ENCODE measurements at regions not wholly inside any gene's neighbourhood (a gene's known extent, or its start where the extent isn't known, plus 50 kb on each side); places are given as distances from the start of the nearest gene placed in this dataset.

GRCh38 chr11:39712581-39712980, 1746.9 kb downstream of the LRRC4C start:
- TF ChIP-seq FOXP2 (optimal IDR thresholded peaks at IDR 0.05; ENCODE audit: borderline replicate concordance, extremely low read depth, extremely low read length, insufficient read depth), result no peak
- no peak for TF ChIP-seq TAF1 (IDR thresholded peaks at IDR 0.05; ENCODE audit: borderline replicate concordance, insufficient read depth, low read length)
- no peak for TF ChIP-seq REST (IDR thresholded peaks at IDR 0.05; ENCODE audit: insufficient read depth in 1 of 2, low read depth in 2 of 2, low read length in 2 of 2)
- TF ChIP-seq POLR2AphosphoS5 (IDR thresholded peaks at IDR 0.05; ENCODE audit: low read depth, low read length), result no peak
- no peak for TF ChIP-seq SIN3A (IDR thresholded peaks at IDR 0.05; ENCODE audit: borderline replicate concordance, insufficient read depth, low read length)

GRCh38 chr11:39690856-39691255, 1768.6 kb downstream of the LRRC4C start:
- no peak for TF ChIP-seq SIN3A (IDR thresholded peaks at IDR 0.05; ENCODE audit: borderline replicate concordance, insufficient read depth, low read length)
- TF ChIP-seq REST (IDR thresholded peaks at IDR 0.05; ENCODE audit: insufficient read depth in 1 of 2, low read depth in 2 of 2, low read length in 2 of 2), result no peak
- TF ChIP-seq POLR2AphosphoS5 (IDR thresholded peaks at IDR 0.05; ENCODE audit: low read depth, low read length), result no peak
- no peak for TF ChIP-seq FOXP2 (optimal IDR thresholded peaks at IDR 0.05; ENCODE audit: borderline replicate concordance, extremely low read depth, extremely low read length, insufficient read depth)
- no peak for TF ChIP-seq TAF1 (IDR thresholded peaks at IDR 0.05; ENCODE audit: borderline replicate concordance, insufficient read depth, low read length)

- no peak for TF ChIP-seq SIN3A (IDR thresholded peaks at IDR 0.05; ENCODE audit: borderline replicate concordance, insufficient read depth, low read length)
- TF ChIP-seq FOXP2 (optimal IDR thresholded peaks at IDR 0.05; ENCODE audit: borderline replicate concordance, extremely low read depth, extremely low read length, insufficient read depth), result no peak
- no peak for TF ChIP-seq REST (IDR thresholded peaks at IDR 0.05; ENCODE audit: insufficient read depth in 1 of 2, low read depth in 2 of 2, low read length in 2 of 2)
- TF ChIP-seq POLR2AphosphoS5 (IDR thresholded peaks at IDR 0.05; ENCODE audit: low read depth, low read length), result no peak
- TF ChIP-seq TAF1 (IDR thresholded peaks at IDR 0.05; ENCODE audit: borderline replicate concordance, insufficient read depth, low read length), result no peak
Measured at GRCh38 chr11:39683951-39684554, 1775.4 kb downstream of the LRRC4C start.

GRCh38 chr11:39683288-39683950, 1776.0 kb downstream of the LRRC4C start:
- TF ChIP-seq FOXP2 (optimal IDR thresholded peaks at IDR 0.05; ENCODE audit: borderline replicate concordance, extremely low read depth, extremely low read length, insufficient read depth), result no peak

- TF ChIP-seq TAF1 (IDR thresholded peaks at IDR 0.05; ENCODE audit: borderline replicate concordance, insufficient read depth, low read length) (no peak), SIN3A (IDR thresholded peaks at IDR 0.05; ENCODE audit: borderline replicate concordance, insufficient read depth, low read length) (no peak), FOXP2 (optimal IDR thresholded peaks at IDR 0.05; ENCODE audit: borderline replicate concordance, extremely low read depth, extremely low read length, insufficient read depth) (no peak), REST (IDR thresholded peaks at IDR 0.05; ENCODE audit: insufficient read depth in 1 of 2, low read depth in 2 of 2, low read length in 2 of 2) (no peak), POLR2AphosphoS5 (IDR thresholded peaks at IDR 0.05; ENCODE audit: low read depth, low read length) (no peak)
Measured at GRCh38 chr11:39681428-39681827, 1778.0 kb downstream of the LRRC4C start.
